GM23248 (cell line): ENCODE measurements at regions not wholly inside any gene's neighbourhood (a gene's known extent, or its start where the extent isn't known, plus 50 kb on each side); places are given as distances from the start of the nearest gene placed in this dataset.

Experiments used
- EZH2 ChIP-seq: fragments of 200-600 bp; sonication (generic); IDR thresholded peaks from 2 replicates; pipeline ENCODE4 v1.6.1; 2018; ENCODE audit warnings: antibody characterized with exemption, mild to moderate bottlenecking; ENCODE audit not compliant: insufficient read depth, poor library complexity, severe bottlenecking
- EZH2phosphoT487 ChIP-seq: fragments of 200-600 bp; sonication (generic); IDR thresholded peaks from 2 replicates; pipeline ENCODE4 v1.6.1; 2018; ENCODE audit warnings: antibody characterized with exemption, moderate library complexity, mild to moderate bottlenecking, low read depth; ENCODE audit not compliant: insufficient read depth

DNA sequence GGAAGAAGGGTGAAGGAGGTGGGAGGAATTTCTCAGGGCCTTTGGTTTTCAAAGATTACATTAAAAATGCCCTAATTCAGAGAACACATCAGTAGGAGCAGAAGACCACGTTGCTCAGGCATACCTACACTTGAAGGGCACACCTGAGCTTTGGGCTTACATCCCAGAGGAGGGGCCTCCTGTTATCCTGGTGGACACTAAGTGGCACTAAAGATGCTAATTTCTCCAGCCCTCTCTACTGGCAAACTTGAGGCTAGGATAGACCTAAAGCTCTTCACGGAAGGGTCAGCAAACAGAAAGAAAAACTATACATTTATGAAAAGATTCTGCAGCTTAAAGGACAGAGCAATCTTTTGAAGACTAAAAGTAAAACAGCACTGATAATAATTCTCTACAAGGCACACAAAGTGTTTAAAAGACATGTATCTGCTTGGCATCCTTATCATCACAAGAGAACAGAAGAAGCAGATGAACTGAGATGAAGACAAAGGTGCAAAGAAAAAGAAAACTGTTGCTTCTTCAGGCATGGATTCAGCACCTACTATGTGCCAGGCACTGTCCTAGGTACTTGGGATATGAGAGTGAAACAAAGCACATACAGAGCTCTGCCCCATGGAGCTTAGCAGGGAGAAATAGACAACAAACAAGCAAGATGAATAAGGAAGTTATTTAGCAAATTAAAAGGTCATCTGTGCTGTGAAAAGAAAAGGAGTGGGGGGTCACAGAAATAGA is 137.5 kb downstream of the NUAK1 start:
- TF ChIP-seq EZH2: no peak
- TF ChIP-seq EZH2phosphoT487: no peak
